NOMO-1 treated with DMSO at 0.1 percent for 48 hours (cell line): ENCODE measurements at regions not wholly inside any gene's neighbourhood (a gene's known extent, or its start where the extent isn't known, plus 50 kb on each side); places are given as distances from the start of the nearest gene placed in this dataset.
"Not testable (repeated sequence)": the region's sequence is repeated elsewhere in the genome, so short reads cannot be mapped to it uniquely, and the experiment has no call there.

ENCODE experiments used
- DNase-seq: peaks from one replicate; lab custom pipeline; 2025; ENCODE audit not compliant: unreplicated experiment; lab: John Stamatoyannopoulos, UW

GRCh38 chr11:28838741-28839140 lies 730.6 kb downstream of the METTL15 start:
- no peak for DNase-seq

- DNase-seq, result no peak
Measured at GRCh38 chr11:28837599-28837998, 729.4 kb downstream of the METTL15 start.

GRCh38 chr11:28836285-28837081 lies 728.3 kb downstream of the METTL15 start:
- DNase-seq, result no peak

GRCh38 chr11:28835790-28836189 lies 727.6 kb downstream of the METTL15 start:
- no peak for DNase-seq

GRCh38 chr11:28835317-28835716 lies 727.1 kb downstream of the METTL15 start:
- no peak for DNase-seq

- DNase-seq, result no peak
Measured at GRCh38 chr11:28834877-28835276, 726.7 kb downstream of the METTL15 start.

- DNase-seq, result no peak
Measured at GRCh38 chr11:28833670-28834069, 725.5 kb downstream of the METTL15 start.

- no peak for DNase-seq
Measured at GRCh38 chr11:28833169-28833568, 725.0 kb downstream of the METTL15 start.

- no peak for DNase-seq
Measured at GRCh38 chr11:28826807-28827206, 718.6 kb downstream of the METTL15 start.

- DNase-seq, result no peak
Measured at GRCh38 chr11:28822576-28822975, 714.4 kb downstream of the METTL15 start.

GRCh38 chr11:28820296-28820989 lies 712.3 kb downstream of the METTL15 start:
- no peak for DNase-seq

GRCh38 chr11:28819741-28820140 lies 711.6 kb downstream of the METTL15 start:
- no peak for DNase-seq

GRCh38 chr11:28815110-28815509 lies 706.9 kb downstream of the METTL15 start:
- no peak for DNase-seq

- no peak for DNase-seq
Measured at GRCh38 chr11:28808771-28809170, 700.6 kb downstream of the METTL15 start.

GRCh38 chr11:28799316-28799715 lies 691.1 kb downstream of the METTL15 start:
- DNase-seq, result no peak

GRCh38 chr11:28798286-28798685 lies 690.1 kb downstream of the METTL15 start:
- no peak for DNase-seq

GRCh38 chr11:28797536-28797935 lies 689.3 kb downstream of the METTL15 start:
- no peak for DNase-seq

GRCh38 chr11:28794405-28794804 lies 686.2 kb downstream of the METTL15 start:
- no peak for DNase-seq

GRCh38 chr11:28793282-28793738 lies 685.1 kb downstream of the METTL15 start:
- DNase-seq, result no peak

- no peak for DNase-seq
Measured at GRCh38 chr11:28792856-28793255, 684.7 kb downstream of the METTL15 start.

GRCh38 chr11:28787897-28788296 lies 679.7 kb downstream of the METTL15 start:
- not testable (repeated sequence) for DNase-seq

GRCh38 chr11:28777126-28777525 lies 668.9 kb downstream of the METTL15 start:
- no peak for DNase-seq
